MM.1S (cell line): ENCODE measurements at regions not wholly inside any gene's neighbourhood (a gene's known extent, or its start where the extent isn't known, plus 50 kb on each side); places are given as distances from the start of the nearest gene placed in this dataset.

Source experiments
- EZH2phosphoT487 ChIP-seq: fragments of 300-600 bp; sonication (generic); IDR thresholded peaks from 2 replicates; pipeline ENCODE4 v1.6.1; 2018; ENCODE audit warnings: antibody characterized with exemption, low read length
- TF ChIP-seq, protein P1 (sequence below): fragments of 300-600 bp; sonication (generic); IDR thresholded peaks from 2 replicates; pipeline ENCODE4 v1.5.1; 2016; ENCODE audit warnings: antibody characterized with exemption, low read length, mixed read lengths

DNA sequence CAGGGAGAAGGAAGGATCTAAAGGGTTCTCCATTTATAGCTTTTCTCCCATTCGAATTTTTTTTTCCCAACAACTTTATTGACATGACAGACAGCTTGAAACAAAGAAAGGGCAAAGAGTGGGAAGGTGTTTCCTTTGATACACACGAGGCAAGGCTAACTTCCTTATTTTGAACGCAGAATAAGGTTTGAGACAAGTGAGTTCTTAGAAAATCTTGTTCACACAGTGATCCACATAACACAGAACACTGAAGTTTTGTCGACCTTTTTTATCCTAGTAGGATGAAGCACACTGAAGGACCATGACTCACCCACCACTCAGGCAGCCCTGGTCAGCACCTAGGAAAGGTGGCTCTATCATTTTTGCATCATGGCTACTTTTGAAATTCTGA, 425.8 kb upstream of the MDFIC2 start:
- TF ChIP-seq, protein P1, sequence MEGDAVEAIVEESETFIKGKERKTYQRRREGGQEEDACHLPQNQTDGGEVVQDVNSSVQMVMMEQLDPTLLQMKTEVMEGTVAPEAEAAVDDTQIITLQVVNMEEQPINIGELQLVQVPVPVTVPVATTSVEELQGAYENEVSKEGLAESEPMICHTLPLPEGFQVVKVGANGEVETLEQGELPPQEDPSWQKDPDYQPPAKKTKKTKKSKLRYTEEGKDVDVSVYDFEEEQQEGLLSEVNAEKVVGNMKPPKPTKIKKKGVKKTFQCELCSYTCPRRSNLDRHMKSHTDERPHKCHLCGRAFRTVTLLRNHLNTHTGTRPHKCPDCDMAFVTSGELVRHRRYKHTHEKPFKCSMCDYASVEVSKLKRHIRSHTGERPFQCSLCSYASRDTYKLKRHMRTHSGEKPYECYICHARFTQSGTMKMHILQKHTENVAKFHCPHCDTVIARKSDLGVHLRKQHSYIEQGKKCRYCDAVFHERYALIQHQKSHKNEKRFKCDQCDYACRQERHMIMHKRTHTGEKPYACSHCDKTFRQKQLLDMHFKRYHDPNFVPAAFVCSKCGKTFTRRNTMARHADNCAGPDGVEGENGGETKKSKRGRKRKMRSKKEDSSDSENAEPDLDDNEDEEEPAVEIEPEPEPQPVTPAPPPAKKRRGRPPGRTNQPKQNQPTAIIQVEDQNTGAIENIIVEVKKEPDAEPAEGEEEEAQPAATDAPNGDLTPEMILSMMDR = no peak
- TF ChIP-seq EZH2phosphoT487 = no peak
